Smooth muscle cell (in vitro differentiated cells): ENCODE measurements at regions not wholly inside any gene's neighbourhood (a gene's known extent, or its start where the extent isn't known, plus 50 kb on each side); places are given as distances from the start of the nearest gene placed in this dataset.

Experiments used
- DNase-seq: peaks from one replicate; lab custom pipeline; 2025; ENCODE audit not compliant: unreplicated experiment; lab: John Stamatoyannopoulos, UW
- H2AFZ ChIP-seq: fragments of 200-600 bp; sonication (generic); 2 replicates; pipeline ENCODE4 v1.6.0; 2016; ENCODE audit warnings: antibody characterized with exemption, low read depth, mild to moderate bottlenecking
- H3F3A ChIP-seq: fragments of 200-600 bp; sonication (generic); 2 replicates; pipeline ENCODE4 v1.6.0; 2017; ENCODE audit warnings: antibody characterized with exemption, low read depth
- H3K27ac ChIP-seq: fragments of 200-600 bp; sonication (generic); 2 replicates; pipeline ENCODE4 v1.5.1; 2016; ENCODE audit warnings: low read depth, mild to moderate bottlenecking
- H3K27me3 ChIP-seq: fragments of 200-600 bp; sonication (generic); 2 replicates; pipeline ENCODE4 v1.6.1; 2016; ENCODE audit warnings: low read depth, mild to moderate bottlenecking
- H3K36me3 ChIP-seq: fragments of 200-600 bp; sonication (generic); 2 replicates; pipeline ENCODE4 v1.5.1; 2016; ENCODE audit warnings: low read depth
- H3K4me1 ChIP-seq: fragments of 200-600 bp; sonication (generic); 2 replicates; pipeline ENCODE4 v1.5.1; 2016; ENCODE audit warnings: low read depth
- H3K4me2 ChIP-seq: fragments of 200-600 bp; sonication (generic); 2 replicates; pipeline ENCODE4 v1.6.0; 2016; ENCODE audit warnings: mild to moderate bottlenecking
- H3K4me3 ChIP-seq: fragments of 200-600 bp; sonication (generic); 2 replicates; pipeline ENCODE4 v1.5.1; 2016; ENCODE audit warnings: mild to moderate bottlenecking
- H3K79me2 ChIP-seq: fragments of 200-600 bp; sonication (generic); 2 replicates; pipeline ENCODE4 v1.6.0; 2016; ENCODE audit warnings: low read depth, mild to moderate bottlenecking
- H3K9ac ChIP-seq: fragments of 200-600 bp; sonication (generic); 2 replicates; pipeline ENCODE4 v1.6.0; 2016; ENCODE audit warnings: low read depth
- H3K9me3 ChIP-seq: fragments of 200-600 bp; sonication (generic); replicated peaks from 2 replicates; pipeline ENCODE4 v1.5.1; 2016; ENCODE audit warnings: low read depth
- H4K20me1 ChIP-seq: fragments of 200-600 bp; sonication (generic); 2 replicates; pipeline ENCODE4 v1.6.0; 2016; ENCODE audit warnings: low read depth
- CTCF ChIP-seq: fragments of 200-600 bp; sonication (generic); IDR thresholded peaks from 2 replicates; pipeline ENCODE4 v1.5.1; 2017; ENCODE audit warnings: borderline replicate concordance, mild to moderate bottlenecking, antibody characterized with exemption; ENCODE audit not compliant: insufficient read depth, poor library complexity, severe bottlenecking
- WGBS: methylation state at CpG from one replicate; pipeline ENCODE4 v1.1.7; 2016; ENCODE audit warnings: low lambda C conversion rate; 5-methylcytosine and 5-hydroxymethylcytosine counted together

- no peak overlapping the region for H3K9ac ChIP-seq
- TF ChIP-seq CTCF, result no peak
- no peak overlapping the region for H3K27ac ChIP-seq
- no peak overlapping the region for H3K4me3 ChIP-seq
- no peak overlapping the region for H3K4me2 ChIP-seq
- no peaks in the 10 kb centered on the region for H3F3A ChIP-seq
- H3K27me3 ChIP-seq, result no peaks in the 10 kb centered on the region
- H4K20me1 ChIP-seq, result no peaks in the 10 kb centered on the region
- H2AFZ ChIP-seq, result no peak overlapping the region
- no peaks in the 10 kb centered on the region for H3K4me1 ChIP-seq
- DNase-seq, result no peak
- no peaks in the 10 kb centered on the region for H3K9me3 ChIP-seq
- WGBS, result 92% methylated on average over 3 of the region's 3 CpGs
- no peaks in the 10 kb centered on the region for H3K36me3 ChIP-seq
- no peaks in the 10 kb centered on the region for H3K79me2 ChIP-seq
Observed at GRCh38 chr6:21928827-21929226, 335.3 kb downstream of the SOX4 start.

- no peak for DNase-seq
- H3K36me3 ChIP-seq, result no peaks in the 10 kb centered on the region
- TF ChIP-seq CTCF, result no peak
Observed at GRCh38 chr6:21931641-21932335, 338.2 kb downstream of the SOX4 start.

GRCh38 chr6:21933351-21933750, 339.8 kb downstream of the SOX4 start:
- Histone ChIP-seq H3K36me3 (no peaks in the 10 kb centered on the region), H3K4me2 (no peak overlapping the region), H4K20me1 (no peaks in the 10 kb centered on the region), H3F3A (no peaks in the 10 kb centered on the region), H3K4me3 (no peak overlapping the region), H3K27ac (no peak overlapping the region), H3K9ac (no peak overlapping the region), H2AFZ (no peak overlapping the region), H3K27me3 (no peaks in the 10 kb centered on the region), H3K4me1 (no peaks in the 10 kb centered on the region), H3K9me3 (no peaks in the 10 kb centered on the region), H3K79me2 (no peaks in the 10 kb centered on the region)
- DNase-seq, result no peak
- no peak for TF ChIP-seq CTCF

More at GRCh38 chr6:21931641-21932335, 338.2 kb downstream of the SOX4 start:
- Histone ChIP-seq H3K4me1 (no peaks in the 10 kb centered on the region), H3K4me3 (no peak overlapping the region), H3K9me3 (no peaks in the 10 kb centered on the region), H4K20me1 (no peaks in the 10 kb centered on the region), H2AFZ (no peak overlapping the region), H3K9ac (no peak overlapping the region), H3F3A (no peaks in the 10 kb centered on the region), H3K79me2 (no peaks in the 10 kb centered on the region), H3K4me2 (no peak overlapping the region), H3K27me3 (no peaks in the 10 kb centered on the region), H3K27ac (no peak overlapping the region)
- WGBS, result 95% methylated on average over 4 of the region's 4 CpGs

GRCh38 chr6:21935142-21935541, 341.6 kb downstream of the SOX4 start:
- Histone ChIP-seq H4K20me1 (no peaks in the 10 kb centered on the region), H3K9me3 (no peaks in the 10 kb centered on the region), H3K4me1 (no peaks in the 10 kb centered on the region), H3K9ac (no peak overlapping the region), H3K27ac (no peak overlapping the region), H2AFZ (no peak overlapping the region), H3K4me3 (no peak overlapping the region), H3K36me3 (no peaks in the 10 kb centered on the region), H3K79me2 (no peaks in the 10 kb centered on the region), H3K27me3 (no peaks in the 10 kb centered on the region), H3F3A (no peaks in the 10 kb centered on the region), H3K4me2 (no peak overlapping the region)
- DNase-seq, result no peak
- TF ChIP-seq CTCF, result no peak
